ENCODE measurements at regions not wholly inside any gene's neighbourhood (a gene's known extent, or its start where the extent isn't known, plus 50 kb on each side); places are given as distances from the start of the nearest gene placed in this dataset.

GRCh38 chr10:78904196-78904595 lies 164.6 kb upstream of the ZMIZ1 start:
- DNase-seq, result no peak
- no peak for TF ChIP-seq CTCF (IDR thresholded peaks at IDR 0.05; ENCODE audit: unreplicated experiment)
- no TSS peak for BruUV-seq (replicated peaks)
- Mint-ChIP-seq H3K4me1 (ENCODE audit: low read depth, unreplicated experiment) (no peaks in the 10 kb centered on the region), H3K27me3 (ENCODE audit: unreplicated experiment) (peaks cover 29% of the 10 kb centered on the region), H3K4me3 (ENCODE audit: low read depth, unreplicated experiment) (no peak overlapping the region), H3K36me3 (ENCODE audit: insufficient read depth, unreplicated experiment) (no peaks in the 10 kb centered on the region), H3K9me3 (ENCODE audit: low read depth, unreplicated experiment) (no peaks in the 10 kb centered on the region), H3K27ac (ENCODE audit: unreplicated experiment) (no peak overlapping the region)
- CTCF ChIA-PET, result no interaction called here
- intact Hi-C loops (cut with micrococcal nuclease; ENCODE audit: unreplicated experiment), result no loop called here

- DNase-seq, result no peak
- Mint-ChIP-seq H3K4me1 (ENCODE audit: low read depth, unreplicated experiment) (no peaks in the 10 kb centered on the region), H3K27ac (ENCODE audit: unreplicated experiment) (no peak overlapping the region), H3K9me3 (ENCODE audit: low read depth, unreplicated experiment) (no peaks in the 10 kb centered on the region), H3K27me3 (ENCODE audit: unreplicated experiment) (peaks cover 29% of the 10 kb centered on the region), H3K4me3 (ENCODE audit: low read depth, unreplicated experiment) (no peak overlapping the region), H3K36me3 (ENCODE audit: insufficient read depth, unreplicated experiment) (no peaks in the 10 kb centered on the region)
- intact Hi-C loops (cut with micrococcal nuclease; ENCODE audit: unreplicated experiment), result no loop called here
- no TSS peak for BruUV-seq (replicated peaks)
- CTCF ChIA-PET, result no interaction called here
- no peak for TF ChIP-seq CTCF (IDR thresholded peaks at IDR 0.05; ENCODE audit: unreplicated experiment)
Measured at GRCh38 chr10:78905015-78905956, 163.5 kb upstream of the ZMIZ1 start.

- BruUV-seq (replicated peaks), result no TSS peak
- intact Hi-C loops (cut with micrococcal nuclease; ENCODE audit: unreplicated experiment), result no loop called here
- H3K4me3 Mint-ChIP-seq (ENCODE audit: low read depth, unreplicated experiment), result no peak overlapping the region
- H3K9me3 Mint-ChIP-seq (ENCODE audit: low read depth, unreplicated experiment), result no peaks in the 10 kb centered on the region
- no peak overlapping the region for H3K27ac Mint-ChIP-seq (ENCODE audit: unreplicated experiment)
- no peak for DNase-seq
- H3K27me3 Mint-ChIP-seq (ENCODE audit: unreplicated experiment), result peaks cover 29% of the 10 kb centered on the region
- H3K36me3 Mint-ChIP-seq (ENCODE audit: insufficient read depth, unreplicated experiment), result no peaks in the 10 kb centered on the region
- no peak for TF ChIP-seq CTCF (IDR thresholded peaks at IDR 0.05; ENCODE audit: unreplicated experiment)
- CTCF ChIA-PET, result no interaction called here
- H3K4me1 Mint-ChIP-seq (ENCODE audit: low read depth, unreplicated experiment), result no peaks in the 10 kb centered on the region
Measured at GRCh38 chr10:78905957-78906308, 162.8 kb upstream of the ZMIZ1 start.

GRCh38 chr10:78906734-78907390 lies 161.9 kb upstream of the ZMIZ1 start:
- Mint-ChIP-seq H3K9me3 (ENCODE audit: low read depth, unreplicated experiment) (no peaks in the 10 kb centered on the region), H3K4me3 (ENCODE audit: low read depth, unreplicated experiment) (no peak overlapping the region), H3K4me1 (ENCODE audit: low read depth, unreplicated experiment) (no peaks in the 10 kb centered on the region), H3K27ac (ENCODE audit: unreplicated experiment) (no peak overlapping the region), H3K27me3 (ENCODE audit: unreplicated experiment) (peaks cover 29% of the 10 kb centered on the region), H3K36me3 (ENCODE audit: insufficient read depth, unreplicated experiment) (no peaks in the 10 kb centered on the region)
- DNase-seq, result no peak
- BruUV-seq (replicated peaks), result no TSS peak
- no peak for TF ChIP-seq CTCF (IDR thresholded peaks at IDR 0.05; ENCODE audit: unreplicated experiment)
- CTCF ChIA-PET, result no interaction called here
- intact Hi-C loops (cut with micrococcal nuclease; ENCODE audit: unreplicated experiment), result no loop called here
